C4-2B (cell line): ENCODE measurements at regions not wholly inside any gene's neighbourhood (a gene's known extent, or its start where the extent isn't known, plus 50 kb on each side); places are given as distances from the start of the nearest gene placed in this dataset.
"Not testable (repeated sequence)": the region's sequence is repeated elsewhere in the genome, so short reads cannot be mapped to it uniquely, and the experiment has no call there.

Source experiments
- H3K27ac ChIP-seq: fragments of 450-650 bp; 2 replicates; pipeline ENCODE4 v1.5.1; 2017
- ZFX ChIP-seq: fragments of 450-650 bp; IDR thresholded peaks from 2 replicates; pipeline ENCODE4 v1.6.1; 2017
- TF ChIP-seq, protein P1 (sequence below): fragments of 450-650 bp; conservative IDR thresholded peaks from 2 replicates; pipeline ENCODE4 v1.5.1; 2017; ENCODE audit warnings: mild to moderate bottlenecking

DNA sequence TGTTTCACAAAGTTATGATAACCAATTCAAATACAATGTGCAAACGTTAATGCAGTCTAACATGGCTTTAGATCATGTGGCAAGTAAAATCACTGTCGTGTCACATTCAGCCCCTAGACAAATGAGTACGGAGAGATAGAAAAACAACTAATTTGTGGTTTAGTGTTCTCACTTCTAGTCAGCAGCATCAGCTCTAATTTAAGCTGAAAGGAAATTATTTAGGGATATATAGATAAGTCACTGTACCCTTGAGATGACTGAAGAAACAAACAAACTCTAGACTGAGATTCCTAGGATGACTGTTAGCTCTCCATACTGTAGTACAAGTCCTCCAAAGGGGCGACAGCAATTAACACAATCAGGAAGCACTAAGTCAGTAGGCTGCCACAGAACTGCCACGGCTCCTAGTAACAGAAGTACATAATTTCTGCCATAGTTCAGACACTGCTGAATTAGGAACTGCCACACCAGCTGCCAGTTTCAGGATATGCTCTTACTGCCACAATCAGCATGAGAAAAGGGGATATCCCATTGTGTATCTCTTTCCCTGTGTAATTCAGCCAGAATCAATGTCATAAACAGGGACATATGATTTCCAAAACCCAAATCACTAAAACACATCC is 150.4 kb upstream of the NEGR1 start:
- no peak for TF ChIP-seq ZFX
- TF ChIP-seq, protein P1, sequence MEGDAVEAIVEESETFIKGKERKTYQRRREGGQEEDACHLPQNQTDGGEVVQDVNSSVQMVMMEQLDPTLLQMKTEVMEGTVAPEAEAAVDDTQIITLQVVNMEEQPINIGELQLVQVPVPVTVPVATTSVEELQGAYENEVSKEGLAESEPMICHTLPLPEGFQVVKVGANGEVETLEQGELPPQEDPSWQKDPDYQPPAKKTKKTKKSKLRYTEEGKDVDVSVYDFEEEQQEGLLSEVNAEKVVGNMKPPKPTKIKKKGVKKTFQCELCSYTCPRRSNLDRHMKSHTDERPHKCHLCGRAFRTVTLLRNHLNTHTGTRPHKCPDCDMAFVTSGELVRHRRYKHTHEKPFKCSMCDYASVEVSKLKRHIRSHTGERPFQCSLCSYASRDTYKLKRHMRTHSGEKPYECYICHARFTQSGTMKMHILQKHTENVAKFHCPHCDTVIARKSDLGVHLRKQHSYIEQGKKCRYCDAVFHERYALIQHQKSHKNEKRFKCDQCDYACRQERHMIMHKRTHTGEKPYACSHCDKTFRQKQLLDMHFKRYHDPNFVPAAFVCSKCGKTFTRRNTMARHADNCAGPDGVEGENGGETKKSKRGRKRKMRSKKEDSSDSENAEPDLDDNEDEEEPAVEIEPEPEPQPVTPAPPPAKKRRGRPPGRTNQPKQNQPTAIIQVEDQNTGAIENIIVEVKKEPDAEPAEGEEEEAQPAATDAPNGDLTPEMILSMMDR, result no peak
- no peak overlapping the region for H3K27ac ChIP-seq

DNA sequence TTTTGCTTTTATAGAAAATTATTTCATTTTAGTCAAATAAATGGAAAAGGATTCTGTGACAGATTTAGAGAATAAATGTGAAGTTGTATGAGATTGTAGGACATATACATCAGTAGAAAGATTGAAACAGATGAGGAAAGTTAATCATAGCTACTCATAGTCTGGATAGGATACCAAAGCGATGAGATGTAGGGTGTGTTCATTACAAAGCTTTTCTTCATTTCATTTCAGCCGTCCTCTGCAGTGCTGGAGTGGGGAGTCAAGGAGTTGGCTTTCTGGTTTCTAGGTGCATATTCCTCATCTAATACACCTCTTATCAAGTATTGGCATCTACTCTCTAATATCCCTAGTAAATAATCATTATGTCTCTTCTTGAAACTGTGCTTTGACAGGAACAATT is 149.5 kb upstream of the NEGR1 start:
- no peak overlapping the region for H3K27ac ChIP-seq
- TF ChIP-seq, protein P1, result no peak
- no peak for TF ChIP-seq ZFX

DNA sequence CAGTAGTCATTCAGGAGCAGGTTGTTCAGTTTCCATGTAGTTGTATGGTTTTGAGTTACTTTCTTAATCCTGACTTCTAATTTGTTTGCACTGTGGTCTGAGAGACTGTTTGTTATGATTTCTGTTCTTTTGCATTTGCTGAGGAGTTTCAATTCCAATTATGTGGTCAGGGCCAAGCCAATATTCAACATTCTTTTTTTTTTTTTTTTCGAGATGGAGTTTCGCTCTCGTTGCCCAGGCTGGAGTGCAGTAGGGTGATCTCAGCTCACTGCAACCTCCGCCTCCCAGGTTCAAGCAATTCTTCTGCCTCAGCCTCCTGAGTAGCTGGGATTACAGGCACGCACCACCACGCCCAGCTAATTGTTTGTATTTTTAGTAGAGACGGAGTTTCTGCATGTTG is 145.9 kb upstream of the NEGR1 start:
- H3K27ac ChIP-seq, result not testable (repeated sequence)

DNA sequence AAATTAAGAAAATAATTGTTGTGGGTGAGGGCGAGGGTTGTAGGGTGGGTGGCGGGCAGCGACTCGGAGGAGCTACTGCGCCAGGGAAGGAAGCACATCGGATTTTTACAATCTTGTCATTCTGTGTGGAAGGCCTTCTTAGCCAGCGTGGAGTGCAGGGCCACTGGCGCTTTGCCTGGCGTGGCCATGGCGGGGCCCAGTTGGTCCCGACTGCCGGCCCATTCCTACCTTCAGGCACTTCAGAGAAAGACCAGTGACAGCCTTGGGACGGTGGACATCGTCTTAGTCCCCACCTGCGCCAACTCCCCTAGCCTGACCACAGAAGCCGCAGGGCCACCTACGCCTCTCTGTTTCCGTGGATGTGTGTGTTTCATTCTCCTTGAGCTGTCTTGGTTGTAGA is 136.9 kb upstream of the NEGR1 start:
- TF ChIP-seq, protein P1, result no peak
- TF ChIP-seq ZFX, result no peak
- H3K27ac ChIP-seq, result no peak overlapping the region

DNA sequence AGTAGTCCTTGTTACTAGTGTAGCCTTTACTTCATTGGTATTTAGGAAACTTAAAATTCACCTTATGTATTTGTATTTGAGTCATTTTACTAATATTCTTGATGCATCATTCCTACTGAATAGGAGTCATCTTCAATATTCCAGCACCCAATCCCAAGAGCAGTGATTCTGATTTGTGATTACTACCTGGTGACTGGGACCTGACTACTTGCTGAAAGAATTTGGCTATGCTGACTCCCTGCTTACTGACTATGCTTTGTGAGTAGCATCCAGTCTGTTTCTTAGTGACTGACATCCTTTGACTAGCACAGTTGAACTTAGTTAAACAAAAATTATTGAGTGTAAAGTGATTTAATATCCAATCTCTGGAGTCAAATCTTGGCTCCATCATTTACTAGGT is 129.9 kb upstream of the NEGR1 start:
- H3K27ac ChIP-seq, result no peak overlapping the region
- TF ChIP-seq ZFX, result no peak
- TF ChIP-seq, protein P1, result no peak

DNA sequence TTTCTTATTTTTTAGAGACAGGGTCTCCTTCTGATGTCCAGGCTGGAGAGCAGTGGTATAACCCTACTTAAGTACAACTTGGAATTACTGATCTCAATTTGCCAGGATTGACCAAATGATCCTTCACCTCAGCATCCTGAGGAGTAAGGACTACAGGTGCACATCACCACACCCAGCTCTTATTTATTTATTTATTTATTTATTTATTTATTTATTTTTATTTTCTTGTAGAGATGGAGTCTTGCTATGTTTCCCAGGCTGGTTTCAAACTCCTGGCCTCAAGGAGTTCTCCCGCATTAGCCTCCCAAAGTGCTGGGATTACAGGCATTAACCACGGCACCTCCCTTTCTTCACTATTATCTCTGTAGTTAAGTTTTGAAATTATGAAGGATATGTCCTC is 117.5 kb upstream of the NEGR1 start:
- no peak overlapping the region for H3K27ac ChIP-seq
- TF ChIP-seq, protein P1, result no peak
- no peak for TF ChIP-seq ZFX

DNA sequence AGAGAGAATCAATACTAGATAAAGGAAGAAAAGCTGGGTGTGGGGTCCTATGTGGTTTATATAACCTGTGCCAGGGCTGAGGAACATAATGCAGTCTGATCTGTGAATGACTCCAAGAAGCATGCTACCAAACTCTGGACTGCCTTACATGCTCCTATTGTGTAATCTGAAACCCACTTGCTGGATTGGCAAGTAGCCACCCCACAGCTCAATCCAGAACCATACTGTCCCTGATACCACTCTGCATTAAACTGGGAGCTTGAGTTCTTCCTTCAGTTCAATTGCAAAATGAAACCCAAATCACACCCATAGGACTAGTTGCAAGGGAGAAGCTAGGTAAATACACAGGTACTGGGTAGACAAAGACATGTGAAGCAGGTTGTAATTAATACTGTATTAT is 115.4 kb upstream of the NEGR1 start:
- no peak overlapping the region for H3K27ac ChIP-seq
- TF ChIP-seq, protein P1, result no peak
- TF ChIP-seq ZFX, result no peak

DNA sequence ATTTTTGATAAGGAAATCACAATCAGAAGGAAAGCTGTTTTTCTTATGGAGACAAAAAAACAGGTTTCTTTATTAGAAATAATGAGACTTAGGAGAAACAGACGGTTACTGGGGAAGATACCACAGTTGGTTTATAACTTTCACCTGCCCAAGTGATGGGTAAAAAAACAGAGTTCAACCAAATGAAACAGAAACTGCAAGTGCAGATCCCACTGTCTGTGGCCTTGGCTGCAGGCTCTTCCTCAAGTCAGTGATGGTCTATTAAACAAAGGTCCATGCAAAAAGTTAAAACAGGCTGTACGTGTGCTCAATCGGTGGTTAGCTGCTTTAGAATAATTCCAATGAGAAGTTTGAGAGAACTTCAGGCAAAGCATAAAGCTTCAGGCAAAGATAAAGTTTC is 112.1 kb upstream of the NEGR1 start:
- no peak overlapping the region for H3K27ac ChIP-seq
- TF ChIP-seq, protein P1, result no peak
- no peak for TF ChIP-seq ZFX
